B cell (primary cell): ENCODE measurements at regions not wholly inside any gene's neighbourhood (a gene's known extent, or its start where the extent isn't known, plus 50 kb on each side); places are given as distances from the start of the nearest gene placed in this dataset.

ENCODE experiments used
- ATAC-seq: fragments of 200-7000 bp; cut with Tn5 transposase; one replicate; pipeline ENCODE4 v1.10.0; 2021; ENCODE audit warnings: low read depth, mild to moderate bottlenecking, moderate number of reproducible peaks, moderate library complexity
- CTCF ChIA-PET: fragments of 350-600 bp; sonication (Branson Sonifier 250); formaldehyde crosslinking; loops from one replicate; lab custom pipeline; 2021; ENCODE audit warnings: antibody characterized with exemption, inconsistent platforms; lab: Charles Lee
- POLR2A ChIA-PET: fragments of 350-600 bp; sonication (Branson Sonifier 250); formaldehyde crosslinking; loops from one replicate; lab custom pipeline; 2021; ENCODE audit warnings: antibody characterized with exemption; lab: Charles Lee
- DNase-seq: peaks from one replicate; pipeline ENCODE4 v3.0.0; 2013
- H2AFZ ChIP-seq: 2 replicates; pipeline ENCODE4 v1.6.1; 2012; ENCODE audit warnings: mild to moderate bottlenecking, low read depth, low read length; ENCODE audit not compliant: insufficient read depth, poor library complexity, severe bottlenecking
- H3K27ac ChIP-seq, 2 donors: 1 replicate in 1 of 2; 2 replicates in 1 of 2; pipeline ENCODE4 v1.5.1; 2012 to 2013; ENCODE audit warnings: low read length in 2 of 2, mild to moderate bottlenecking in 2 of 2, moderate library complexity in 1 of 2
- H3K27me3 ChIP-seq, 4 experiments: fragments of 200-600 bp in 1 of 4; sonication (generic) in 1 of 4; replicated peaks in 1 of 4; 1 replicate in 2 of 4; 2 replicates in 2 of 4; pipeline versions ENCODE4 v1.6.1 to v1.7.0; 2013 to 2016; ENCODE audit warnings: low read length in 3 of 4, mild to moderate bottlenecking in 2 of 4, mixed read lengths in 1 of 4, moderate library complexity in 1 of 4; ENCODE audit not compliant: insufficient read depth in 4 of 4, control insufficient read depth in 3 of 4; ENCODE audit errors: control extremely low read depth in 1 of 4
- H3K36me3 ChIP-seq, 2 experiments: replicated peaks in 1 of 2; 1 replicate in 1 of 2; 2 replicates in 1 of 2; pipeline versions ENCODE4 v1.6.1 to v1.7.1; 2013; ENCODE audit warnings: low read length in 1 of 2; ENCODE audit not compliant: insufficient read depth in 2 of 2, control insufficient read depth in 1 of 2; ENCODE audit errors: control extremely low read depth in 1 of 2, extremely low read depth in 1 of 2
- H3K4me1 ChIP-seq, 2 donors: fragments of 200-600 bp in 1 of 2; sonication (generic) in 1 of 2; 1 replicate in 1 of 2; 2 replicates in 1 of 2; pipeline versions ENCODE4 v1.5.1 to v1.6.1; 2013 to 2017; ENCODE audit warnings: low read length in 2 of 2; ENCODE audit not compliant: control insufficient read depth in 2 of 2, insufficient read depth in 2 of 2
- H3K4me2 ChIP-seq: replicated peaks from 2 replicates; pipeline ENCODE3; 2012; ENCODE audit warnings: mild to moderate bottlenecking, low read depth, low read length; ENCODE audit not compliant: poor library complexity, severe bottlenecking
- H3K4me3 ChIP-seq, 5 experiments: fragments of 200-600 bp in 1 of 5; sonication (generic) in 1 of 5; 1 replicate in 3 of 5; 2 replicates in 2 of 5; pipeline versions ENCODE4 v1.5.1 to v1.7.0; 2011 to 2016; ENCODE audit warnings: low read length in 4 of 5, mild to moderate bottlenecking in 4 of 5, low read depth in 2 of 5, control low read depth in 1 of 5, moderate library complexity in 1 of 5; ENCODE audit not compliant: insufficient read depth in 1 of 5; ENCODE audit errors: control extremely low read depth in 1 of 5, extremely low read depth in 1 of 5
- H3K79me2 ChIP-seq: fragments of 200-600 bp; sonication (generic); one replicate; pipeline ENCODE4 v1.6.0; 2016; ENCODE audit warnings: low read length; ENCODE audit not compliant: control insufficient read depth, insufficient read depth
- H3K9ac ChIP-seq: fragments of 200-600 bp; sonication (generic); 2 replicates; pipeline ENCODE4 v1.6.1; 2017; ENCODE audit warnings: mild to moderate bottlenecking, low read length, moderate library complexity
- H3K9me3 ChIP-seq, 3 donors: one replicate each; pipeline versions ENCODE4 v1.6.1 to v1.7.1; 2013; ENCODE audit warnings: low read length in 2 of 3; ENCODE audit not compliant: control insufficient read depth in 2 of 3, insufficient read depth in 1 of 3; ENCODE audit errors: control extremely low read depth in 1 of 3
- H4K20me1 ChIP-seq: 2 replicates; pipeline ENCODE4 v1.6.0; 2012; ENCODE audit warnings: mild to moderate bottlenecking, low read length; ENCODE audit not compliant: insufficient read depth, control insufficient read depth, poor library complexity, severe bottlenecking
- H3K27ac Mint-ChIP-seq: one replicate; pipeline ENCODE4 v1.8.0; 2021; ENCODE audit warnings: mixed read lengths
- H3K27me3 Mint-ChIP-seq: one replicate; pipeline ENCODE4 v1.8.0; 2021; ENCODE audit warnings: mixed read lengths
- H3K4me1 Mint-ChIP-seq: one replicate; pipeline ENCODE4 v1.8.0; 2021; ENCODE audit warnings: mixed read lengths
- H3K4me3 Mint-ChIP-seq: one replicate; pipeline ENCODE4 v1.8.0; 2021; ENCODE audit warnings: mixed read lengths
- H3K9me3 Mint-ChIP-seq: one replicate; pipeline ENCODE4 v1.8.0; 2022; ENCODE audit warnings: mixed read lengths; ENCODE audit not compliant: insufficient read depth
- CTCF ChIP-seq: fragments of 200-600 bp; IDR thresholded peaks from one replicate; pipeline ENCODE4 v1.8.0; 2022; ENCODE audit warnings: antibody characterized with exemption, mild to moderate bottlenecking
- EZH2 ChIP-seq: IDR thresholded peaks from 2 replicates; pipeline ENCODE4 v1.6.1; 2012; ENCODE audit warnings: borderline replicate concordance, low read depth, mild to moderate bottlenecking, moderate library complexity, low read length; ENCODE audit not compliant: insufficient read depth, poor library complexity, severe bottlenecking
- WGBS: methylation state at CpG from one replicate; pipeline ENCODE4 v1.1.5; 2013; ENCODE audit warnings: missing lambda C conversion rate; ENCODE audit not compliant: insufficient coverage; 5-methylcytosine and 5-hydroxymethylcytosine counted together
- intact Hi-C: fragments of 100-400 bp; cut with micrococcal nuclease; formaldehyde crosslinking; loops from one replicate; pipeline ENCODE4 v1.10.0; 2022

DNA sequence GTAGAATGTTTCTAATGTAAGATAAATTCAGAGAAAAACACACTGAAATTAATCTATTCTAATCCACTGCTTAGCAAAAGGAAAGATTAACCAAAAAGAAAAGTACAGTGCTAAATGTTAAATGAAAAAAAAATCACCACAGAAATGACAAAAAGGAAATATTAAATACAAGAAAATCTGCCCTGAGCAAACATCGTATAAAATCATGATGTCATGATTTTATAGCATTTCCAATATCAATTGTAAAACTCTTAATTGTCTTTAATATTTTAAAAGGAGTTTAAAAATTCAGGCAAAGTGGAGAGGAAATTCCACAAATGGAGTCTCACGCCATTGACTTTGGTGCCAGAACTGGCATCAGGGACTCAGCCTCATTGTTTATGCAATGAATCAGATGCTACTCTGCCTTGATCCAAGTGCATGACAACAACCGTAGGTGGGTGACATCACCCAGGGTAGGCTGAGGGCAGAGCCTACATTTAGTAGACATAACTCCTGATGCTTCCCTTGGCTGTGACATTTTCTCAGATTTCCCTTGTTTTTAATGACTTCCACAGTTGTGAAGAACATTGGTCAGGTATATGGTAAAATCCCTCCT, 696.8 kb downstream of the SEMA5A start:
- ATAC-seq: no peak
- Histone ChIP-seq H3K27me3 (no peaks in the 10 kb centered on the region), H3K9me3 (peaks cover 0 to 3% (median 0%) of the 10 kb centered on the region in 3 donors), H3K36me3 (no peaks in the 10 kb centered on the region), H3K9ac (no peak overlapping the region), H4K20me1 (no peaks in the 10 kb centered on the region), H3K79me2 (no peaks in the 10 kb centered on the region), H2AFZ (no peak overlapping the region), H3K4me1 (no peaks in the 10 kb centered on the region), H3K4me3 (no peak overlapping the region), H3K4me2 (no peak overlapping the region), H3K27ac (no peak overlapping the region)
- TF ChIP-seq EZH2 (no peak), CTCF (no peak)
- Mint-ChIP-seq H3K9me3 (no peaks in the 10 kb centered on the region), H3K27me3 (no peaks in the 10 kb centered on the region), H3K4me1 (no peaks in the 10 kb centered on the region), H3K4me3 (no peak overlapping the region), H3K27ac (no peak overlapping the region)
- CTCF ChIA-PET: no interaction called here
- DNase-seq: no peak
- POLR2A ChIA-PET: no interaction called here
- WGBS: 100% methylated on average over 2 of the region's 3 CpGs
- intact Hi-C loops: no loop called here

- Mint-ChIP-seq H3K27me3 (no peaks in the 10 kb centered on the region), H3K4me1 (no peaks in the 10 kb centered on the region)
- WGBS: 50% methylated on average over 1 of the region's 2 CpGs
These were observed 694.8 kb downstream of the SEMA5A start for GRCh38 chr5:8851101-8851500.

More at GRCh38 chr5:8851101-8851500, 694.8 kb downstream of the SEMA5A start:
- H3K4me1 ChIP-seq: no peaks in the 10 kb centered on the region
- intact Hi-C loops: no loop called here
- no peaks in the 10 kb centered on the region for H3K36me3 ChIP-seq
- POLR2A ChIA-PET: no interaction called here
- DNase-seq (no peak), ATAC-seq (no peak)
- H3K9me3 Mint-ChIP-seq: no peaks in the 10 kb centered on the region
- H3K27me3 ChIP-seq: no peaks in the 10 kb centered on the region
- no peak overlapping the region for H3K27ac Mint-ChIP-seq
- no peaks in the 10 kb centered on the region for H4K20me1 ChIP-seq
- H3K4me3 ChIP-seq: no peak overlapping the region
- no peaks in the 10 kb centered on the region for H3K79me2 ChIP-seq
- no peak overlapping the region for H3K4me2 ChIP-seq
- H3K27ac ChIP-seq: no peak overlapping the region
- no peak overlapping the region for H2AFZ ChIP-seq
- no peaks in the 10 kb centered on the region for H3K9me3 ChIP-seq
- TF ChIP-seq EZH2 (no peak), CTCF (no peak)
- no peak overlapping the region for H3K9ac ChIP-seq
- no peak overlapping the region for H3K4me3 Mint-ChIP-seq
- CTCF ChIA-PET: no interaction called here
